ENCODE measurements at regions not wholly inside any gene's neighbourhood (a gene's known extent, or its start where the extent isn't known, plus 50 kb on each side); places are given as distances from the start of the nearest gene placed in this dataset.

GRCh38 chr6:40888456-40888990 lies 150.5 kb downstream of the UNC5CL start (continued):
- TF ChIP-seq GABPA (IDR thresholded peaks at IDR 0.05; ENCODE audit: borderline replicate concordance, insufficient read depth, low read length) (no peak), RFX5 (IDR thresholded peaks at IDR 0.05; ENCODE audit: borderline replicate concordance, low read depth, low read length) (no peak), ZNF274 (IDR thresholded peaks at IDR 0.05; ENCODE audit: borderline replicate concordance, extremely low read depth, low read length) (no peak), TEAD4 (IDR thresholded peaks at IDR 0.05; ENCODE audit: low read depth, low read length) (no peak), MAFK (IDR thresholded peaks at IDR 0.05; ENCODE audit: low read depth, low read length) (no peak), KDM4A (IDR thresholded peaks at IDR 0.05; ENCODE audit: low read depth, low read length, severe bottlenecking) (no peak)
